IPS DF 6.9 (cell line): ENCODE measurements at regions not wholly inside any gene's neighbourhood (a gene's known extent, or its start where the extent isn't known, plus 50 kb on each side); places are given as distances from the start of the nearest gene placed in this dataset.
"Not testable (repeated sequence)": the region's sequence is repeated elsewhere in the genome, so short reads cannot be mapped to it uniquely, and the experiment has no call there.

Experiments
- DNase-seq: peaks from one replicate; pipeline ENCODE4 v3.0.0-alpha.2; 2013; ENCODE audit warnings: low read depth, low spot score
- H3K27ac ChIP-seq: one replicate; pipeline ENCODE4 v1.5.1; 2013; ENCODE audit warnings: low read length, control low read depth
- H3K27me3 ChIP-seq: 2 replicates; pipeline ENCODE4 v1.6.1; 2013; ENCODE audit warnings: mild to moderate bottlenecking, low read length; ENCODE audit not compliant: control insufficient read depth, insufficient read depth
- H3K36me3 ChIP-seq: 2 replicates; pipeline ENCODE4 v1.6.1; 2013; ENCODE audit warnings: low read length; ENCODE audit not compliant: control insufficient read depth, insufficient read depth
- H3K4me1 ChIP-seq: 2 replicates; pipeline ENCODE4 v1.6.1; 2013; ENCODE audit warnings: low read length; ENCODE audit not compliant: control insufficient read depth, insufficient read depth
- H3K4me3 ChIP-seq: 2 replicates; pipeline ENCODE4 v1.5.1; 2013; ENCODE audit warnings: mild to moderate bottlenecking, low read length
- H3K9me3 ChIP-seq: 2 replicates; pipeline ENCODE4 v1.6.1; 2013; ENCODE audit warnings: low read length, inconsistent platforms; ENCODE audit not compliant: control insufficient read depth, insufficient read depth
- WGBS: extraction: QIAGEN DNeasy Blood & Tissue Kit; methylation state at CpG from one replicate; pipeline ENCODE4 v1.1.7; 2013; ENCODE audit warnings: mixed read lengths, missing lambda C conversion rate; ENCODE audit not compliant: insufficient read length, insufficient coverage; 5-methylcytosine and 5-hydroxymethylcytosine counted together

DNA sequence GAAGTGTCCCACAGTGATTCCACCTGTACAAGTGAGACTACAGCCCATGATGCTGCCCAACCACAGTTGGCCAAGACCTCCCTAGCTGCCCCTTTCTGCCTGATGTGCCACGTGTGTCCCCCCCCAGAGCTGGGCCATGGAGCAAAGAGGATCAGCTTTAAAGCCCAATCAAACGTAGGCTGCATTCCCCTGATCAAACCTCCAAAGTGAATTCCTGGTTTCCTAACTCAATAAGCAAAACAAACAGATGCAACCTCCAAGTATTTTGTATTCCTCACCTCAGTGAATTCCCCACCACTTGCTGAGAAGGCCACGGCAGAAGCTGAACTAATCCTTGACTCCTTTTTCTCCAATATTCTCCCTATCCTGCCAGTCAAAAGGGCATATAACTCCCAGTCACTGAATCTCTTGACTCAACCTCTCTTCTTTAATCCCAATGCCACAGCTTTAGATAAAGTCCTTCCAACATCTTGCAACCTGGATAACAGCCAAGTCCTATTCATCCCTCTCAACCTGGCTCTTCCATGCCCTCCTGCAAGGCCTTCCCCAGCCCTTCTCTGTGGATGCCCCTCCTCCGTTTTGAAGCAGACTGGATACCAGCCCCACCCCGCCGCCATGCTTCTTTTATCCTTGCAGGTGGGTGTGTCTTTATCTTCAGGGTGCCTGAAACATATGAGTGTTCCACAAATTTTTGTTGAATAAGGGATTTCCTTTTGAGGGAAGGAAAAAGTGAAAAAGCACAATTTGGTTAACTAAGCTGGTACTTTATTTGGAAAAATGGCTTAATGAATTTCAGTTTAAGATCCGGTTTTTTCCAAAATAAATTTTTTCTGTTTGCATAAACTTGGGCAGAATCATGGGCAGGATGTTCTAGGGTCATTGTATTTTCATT lies 285.2 kb upstream of the MKLN1 start:
- DNase-seq, result no peak
- no peak overlapping the region for H3K27ac ChIP-seq
- H3K9me3 ChIP-seq, result no peaks in the 10 kb centered on the region
- no peaks in the 10 kb centered on the region for H3K36me3 ChIP-seq
- no CpG with 5 or more reads among the region's 7 CpGs for WGBS
- no peaks in the 10 kb centered on the region for H3K4me1 ChIP-seq
- no peak overlapping the region for H3K4me3 ChIP-seq
- no peaks in the 10 kb centered on the region for H3K27me3 ChIP-seq

DNA sequence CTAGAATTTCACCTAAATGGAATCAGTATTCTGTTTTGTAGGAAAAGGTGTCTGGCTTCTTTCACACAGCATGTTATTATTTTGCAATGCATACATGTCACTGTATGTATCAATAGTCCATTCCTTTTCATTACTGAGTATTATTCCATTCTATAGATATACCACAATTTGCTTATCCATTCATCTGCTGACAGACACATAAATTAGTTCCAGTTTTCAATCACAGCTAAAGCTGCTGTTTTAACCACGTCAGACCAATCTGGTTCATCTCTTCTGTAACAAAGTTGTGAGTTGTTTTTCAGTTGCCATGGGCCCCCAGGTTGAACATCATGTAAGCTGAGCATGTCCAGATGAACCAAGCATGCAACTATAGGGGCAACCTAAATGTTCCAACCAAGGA lies 282.1 kb upstream of the MKLN1 start:
- Histone ChIP-seq H3K9me3 (no peaks in the 10 kb centered on the region), H3K4me1 (no peaks in the 10 kb centered on the region), H3K4me3 (no peak overlapping the region), H3K27ac (no peak overlapping the region), H3K36me3 (no peaks in the 10 kb centered on the region), H3K27me3 (no peaks in the 10 kb centered on the region)
- no CpG with 5 or more reads among the region's 1 CpG for WGBS
- no peak for DNase-seq

DNA sequence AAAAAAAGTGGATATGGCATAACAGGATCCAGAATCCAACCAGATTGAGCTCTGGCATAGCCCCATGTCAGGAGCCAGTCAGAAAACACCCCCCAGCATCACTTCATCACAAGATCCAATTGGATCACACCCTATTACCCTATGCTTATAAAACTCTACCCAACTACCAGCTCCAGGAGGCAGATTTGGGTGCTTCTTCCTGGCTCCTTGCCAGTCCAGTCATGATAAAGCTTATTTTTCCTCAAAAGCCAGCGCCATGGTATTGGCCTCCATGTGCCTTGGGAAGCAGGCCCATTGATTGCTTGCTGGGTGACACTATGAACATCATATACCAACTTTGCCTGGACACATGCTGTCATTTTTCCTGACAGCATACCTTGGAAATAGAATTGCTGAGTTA lies 281.4 kb upstream of the MKLN1 start:
- no CpG with 5 or more reads among the region's 1 CpG for WGBS
- H3K27me3 ChIP-seq, result no peaks in the 10 kb centered on the region
- no peak overlapping the region for H3K27ac ChIP-seq
- H3K4me1 ChIP-seq, result no peaks in the 10 kb centered on the region
- DNase-seq, result no peak
- no peak overlapping the region for H3K4me3 ChIP-seq
- no peaks in the 10 kb centered on the region for H3K9me3 ChIP-seq
- no peaks in the 10 kb centered on the region for H3K36me3 ChIP-seq

DNA sequence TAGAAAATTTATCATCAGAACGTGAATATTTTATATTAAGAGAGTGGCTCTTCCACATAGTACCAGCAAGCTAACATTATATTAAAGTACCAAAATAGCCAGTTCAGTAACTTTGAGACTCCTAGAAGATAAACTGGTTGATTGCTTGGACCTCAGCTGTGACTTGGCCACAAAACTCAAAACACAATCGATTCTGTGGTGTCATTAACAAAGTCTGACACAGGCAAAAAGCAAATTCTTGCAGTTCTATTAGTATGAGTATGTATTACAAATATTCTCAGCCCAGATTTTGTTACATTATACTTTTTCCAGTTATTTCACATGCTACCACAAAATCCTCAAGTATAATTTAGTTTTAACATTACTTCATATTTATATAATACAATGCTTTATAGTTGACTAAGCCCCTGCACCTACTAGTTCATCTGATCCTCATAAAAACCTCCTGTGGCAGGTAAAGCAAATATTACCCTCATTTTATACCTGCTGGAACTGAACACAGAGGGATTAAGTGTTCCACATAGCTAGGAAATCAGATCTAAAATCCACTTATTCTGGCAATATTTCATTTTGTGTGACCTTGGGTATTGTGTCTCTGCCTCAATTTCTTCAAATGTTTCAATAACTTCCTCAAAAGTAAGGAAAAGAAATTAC lies 279.9 kb upstream of the MKLN1 start:
- H3K4me1 ChIP-seq, result no peaks in the 10 kb centered on the region
- DNase-seq, result no peak
- no peaks in the 10 kb centered on the region for H3K27me3 ChIP-seq
- no peaks in the 10 kb centered on the region for H3K36me3 ChIP-seq
- H3K4me3 ChIP-seq, result no peak overlapping the region
- no peaks in the 10 kb centered on the region for H3K9me3 ChIP-seq
- no peak overlapping the region for H3K27ac ChIP-seq
- WGBS, result no CpG with 5 or more reads among the region's 2 CpGs

DNA sequence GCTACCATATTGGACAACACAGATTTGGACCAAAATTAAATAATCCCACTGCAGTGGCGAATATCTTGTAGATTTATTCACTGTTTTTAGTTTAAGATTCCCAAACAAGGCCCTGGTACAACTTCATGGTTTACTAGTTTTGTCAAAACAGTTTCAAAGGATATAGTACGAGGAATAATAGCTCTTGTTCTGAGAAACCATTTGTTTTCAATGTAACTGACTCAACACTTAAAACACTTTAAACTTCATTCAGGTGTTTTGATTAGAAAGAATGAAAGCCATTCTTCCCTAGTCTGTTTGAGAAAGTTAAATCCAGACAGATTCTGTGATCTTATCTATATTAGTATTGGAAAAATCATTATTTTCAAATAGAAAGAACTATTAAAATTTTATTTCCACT lies 276.4 kb upstream of the MKLN1 start:
- H3K4me1 ChIP-seq, result no peaks in the 10 kb centered on the region
- no peaks in the 10 kb centered on the region for H3K9me3 ChIP-seq
- no peak for DNase-seq
- H3K27me3 ChIP-seq, result no peaks in the 10 kb centered on the region
- no peaks in the 10 kb centered on the region for H3K36me3 ChIP-seq
- no peak overlapping the region for H3K27ac ChIP-seq
- no peak overlapping the region for H3K4me3 ChIP-seq
- WGBS, result no CpG with 5 or more reads among the region's 2 CpGs

DNA sequence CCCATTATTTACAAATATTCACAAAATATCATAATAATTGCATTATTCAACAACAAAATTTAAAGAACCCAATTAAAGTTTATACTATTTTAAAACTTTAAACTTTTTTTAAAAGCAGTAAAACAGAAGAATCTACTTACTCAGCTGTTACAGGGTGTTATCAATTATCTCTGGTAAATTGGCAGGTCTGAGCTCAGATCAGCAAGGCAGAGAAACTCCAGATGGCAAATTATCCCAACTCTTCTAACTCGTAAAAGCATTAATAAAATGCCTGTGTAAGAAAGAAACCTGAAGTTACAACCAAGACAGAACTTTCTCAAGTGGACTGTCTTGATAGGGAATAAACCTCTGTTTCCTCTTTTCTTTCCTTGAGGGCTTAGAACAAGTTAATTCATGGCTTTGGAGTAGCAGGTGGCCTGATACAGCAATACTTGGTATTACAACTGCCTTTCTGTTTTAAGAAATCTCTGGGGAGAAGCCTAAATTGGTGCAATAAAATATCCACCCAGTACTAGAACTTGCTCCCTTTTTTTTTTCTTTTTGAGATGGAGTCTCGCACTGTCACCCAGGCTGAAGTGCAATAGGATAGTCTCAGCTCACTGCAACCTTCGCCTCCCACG lies 275.3 kb upstream of the MKLN1 start:
- H3K27me3 ChIP-seq, result no peaks in the 10 kb centered on the region
- no peaks in the 10 kb centered on the region for H3K4me1 ChIP-seq
- H3K9me3 ChIP-seq, result no peaks in the 10 kb centered on the region
- H3K36me3 ChIP-seq, result no peaks in the 10 kb centered on the region
- DNase-seq, result no peak
- H3K4me3 ChIP-seq, result no peak overlapping the region
- no CpG with 5 or more reads among the region's 4 CpGs for WGBS
- H3K27ac ChIP-seq, result no peak overlapping the region

DNA sequence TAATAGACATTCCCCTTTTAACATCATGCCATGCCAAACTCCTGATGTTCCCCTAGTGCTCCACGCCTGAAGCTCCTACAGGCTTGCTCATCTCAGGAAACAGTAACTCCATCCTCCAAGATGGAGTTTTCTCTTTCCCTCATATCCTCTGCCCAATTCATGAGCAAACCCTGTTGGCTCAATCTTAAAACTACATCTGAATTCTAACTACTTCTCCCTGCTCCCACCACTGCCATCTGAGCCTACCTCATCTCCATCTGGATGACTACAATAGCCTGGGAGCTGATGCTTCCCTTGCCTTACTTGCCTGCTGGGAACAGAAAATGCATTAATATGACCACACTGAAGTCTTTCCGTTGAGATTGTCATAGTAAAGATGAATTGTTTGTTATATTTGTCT lies 271.7 kb upstream of the MKLN1 start:
- WGBS, result no CpG with 5 or more reads among the region's 2 CpGs
- Histone ChIP-seq H3K4me3 (no peak overlapping the region), H3K27ac (no peak overlapping the region), H3K9me3 (no peaks in the 10 kb centered on the region), H3K27me3 (no peaks in the 10 kb centered on the region), H3K36me3 (no peaks in the 10 kb centered on the region), H3K4me1 (no peaks in the 10 kb centered on the region)
- DNase-seq, result no peak

DNA sequence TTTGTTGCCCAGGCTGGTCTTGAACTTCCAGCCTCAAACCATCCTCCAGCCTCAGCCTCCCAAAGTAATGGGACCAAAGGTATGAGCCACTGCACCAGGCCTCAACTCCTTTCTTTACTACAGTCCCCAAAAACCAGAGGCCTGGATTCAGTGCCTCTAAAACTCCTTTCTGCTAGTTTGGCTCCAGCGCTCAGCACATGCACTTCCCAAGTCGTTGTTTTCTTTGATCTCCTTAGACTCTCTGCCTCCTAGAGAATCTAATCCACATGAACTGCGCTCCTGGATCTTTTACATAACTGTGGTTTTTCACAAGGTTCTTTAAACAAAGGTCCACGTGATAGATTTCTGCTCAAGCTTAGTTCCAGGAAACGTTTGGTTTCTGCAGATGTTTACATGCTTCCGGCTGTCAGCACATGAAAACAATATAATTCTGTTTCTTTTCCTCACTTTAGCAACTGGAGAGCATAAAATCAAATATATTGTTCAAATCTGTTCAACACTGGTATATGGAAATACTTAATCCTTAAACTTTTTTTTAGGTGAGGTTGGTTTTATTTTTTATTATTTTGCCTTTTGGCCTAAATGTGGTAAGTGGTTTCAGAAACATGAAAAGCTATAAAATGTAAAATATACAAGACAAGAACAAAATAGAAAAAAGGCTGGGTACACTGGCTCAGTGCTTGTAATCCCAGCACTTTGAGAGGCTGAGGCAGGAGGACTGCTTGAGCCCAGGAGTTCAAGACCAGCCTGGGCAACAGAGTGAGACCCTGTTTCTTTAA lies 270.5 kb upstream of the MKLN1 start:
- H3K4me1 ChIP-seq, result no peaks in the 10 kb centered on the region
- no peaks in the 10 kb centered on the region for H3K36me3 ChIP-seq
- DNase-seq, result no peak
- no peak overlapping the region for H3K27ac ChIP-seq
- no peaks in the 10 kb centered on the region for H3K27me3 ChIP-seq
- no peak overlapping the region for H3K4me3 ChIP-seq
- H3K9me3 ChIP-seq, result no peaks in the 10 kb centered on the region
- WGBS, result no CpG with 5 or more reads among the region's 6 CpGs

DNA sequence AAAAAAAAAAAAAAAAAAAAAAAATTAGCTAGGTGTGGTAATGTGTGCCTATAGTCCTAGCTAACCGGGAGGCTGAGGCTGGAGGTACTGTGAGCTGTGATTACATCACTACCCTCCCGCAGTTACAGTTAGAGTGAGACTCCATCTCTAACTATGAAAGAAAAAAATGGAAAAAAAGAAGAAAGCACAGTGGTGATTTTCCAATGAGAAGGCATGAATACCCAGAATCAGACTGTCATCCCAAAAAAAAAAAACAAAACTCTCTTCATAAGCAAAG lies 269.9 kb upstream of the MKLN1 start:
- no peaks in the 10 kb centered on the region for H3K27me3 ChIP-seq
- no peak overlapping the region for H3K4me3 ChIP-seq
- H3K4me1 ChIP-seq, result no peaks in the 10 kb centered on the region
- no peak overlapping the region for H3K27ac ChIP-seq
- DNase-seq, result no peak
- WGBS, result no CpG with 5 or more reads among the region's 2 CpGs
- no peaks in the 10 kb centered on the region for H3K36me3 ChIP-seq
- H3K9me3 ChIP-seq, result no peaks in the 10 kb centered on the region

DNA sequence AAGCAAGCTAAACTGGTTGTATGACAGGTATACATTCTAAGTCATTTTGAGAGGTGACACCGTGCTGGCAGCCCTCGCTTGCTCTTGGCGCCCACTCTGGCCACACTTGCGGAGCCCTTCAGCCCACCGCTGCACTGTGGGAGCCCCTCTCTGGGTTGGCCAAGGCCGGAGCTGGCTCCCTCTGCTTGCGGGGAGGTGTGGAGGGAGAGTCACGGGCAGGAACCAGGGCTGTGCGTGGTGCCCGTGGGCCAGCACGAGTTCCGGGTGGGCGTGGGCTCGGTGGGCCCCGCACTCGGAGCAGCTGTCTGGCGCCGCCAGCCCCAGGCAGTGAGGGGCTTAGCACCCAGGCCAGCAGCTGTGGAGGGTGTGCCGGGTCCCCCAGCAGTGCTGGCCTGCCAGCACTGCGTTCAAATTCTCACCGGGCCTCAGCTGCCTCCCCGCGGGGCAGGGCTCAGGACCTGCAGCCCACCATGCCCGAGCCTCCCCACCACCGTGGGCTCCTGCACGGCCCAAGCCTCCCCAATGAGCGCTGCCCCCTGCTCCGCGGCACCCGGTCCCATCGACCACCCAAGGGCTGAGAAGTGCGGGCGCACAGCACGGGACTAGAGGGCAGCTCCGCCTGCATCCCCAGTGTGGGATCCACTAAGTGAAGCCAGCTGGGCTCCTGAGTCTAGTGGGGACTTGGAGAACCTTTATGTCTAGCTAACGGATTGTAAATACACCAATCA lies 269.0 kb upstream of the MKLN1 start:
- H3K36me3 ChIP-seq, H3K27me3 ChIP-seq, H3K27ac ChIP-seq, H3K4me3 ChIP-seq, H3K4me1 ChIP-seq, H3K9me3 ChIP-seq, DNase-seq: not testable (repeated sequence)
- WGBS, result no CpG with 5 or more reads among the region's 36 CpGs
